GM11168 (cell line): ENCODE measurements at regions not wholly inside any gene's neighbourhood (a gene's known extent, or its start where the extent isn't known, plus 50 kb on each side); places are given as distances from the start of the nearest gene placed in this dataset.
"Not testable (repeated sequence)": the region's sequence is repeated elsewhere in the genome, so short reads cannot be mapped to it uniquely, and the experiment has no call there.

Source experiments
- in situ Hi-C: fragments of 300-500 bp; cut with MboI; formaldehyde crosslinking; loops from one replicate; pipeline ENCODE4 v1.12.0; 2022; ENCODE audit warnings: low sequenced_read_pairs; ENCODE audit not compliant: unreplicated experiment

DNA sequence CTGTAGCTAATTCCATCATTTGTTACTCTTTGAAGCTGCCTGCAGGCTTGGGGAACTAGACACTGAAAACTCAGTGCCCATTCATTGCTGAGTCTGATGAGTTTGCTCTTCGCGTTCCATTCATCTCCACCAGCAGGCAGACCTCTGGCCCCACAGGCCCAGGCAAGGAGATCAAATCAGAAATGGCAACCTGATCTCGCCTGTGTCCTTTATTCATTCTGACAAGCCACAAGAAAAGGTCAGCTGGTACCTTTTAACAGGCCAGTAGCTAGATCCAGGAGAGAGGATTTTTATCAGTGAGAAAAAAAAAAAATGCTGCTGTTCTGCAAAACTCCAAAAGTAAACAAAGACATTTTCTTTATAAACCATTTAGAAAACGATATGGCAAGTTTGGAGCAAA lies 742.5 kb downstream of the ETS1 start:
- in situ Hi-C loops: no loop called here

DNA sequence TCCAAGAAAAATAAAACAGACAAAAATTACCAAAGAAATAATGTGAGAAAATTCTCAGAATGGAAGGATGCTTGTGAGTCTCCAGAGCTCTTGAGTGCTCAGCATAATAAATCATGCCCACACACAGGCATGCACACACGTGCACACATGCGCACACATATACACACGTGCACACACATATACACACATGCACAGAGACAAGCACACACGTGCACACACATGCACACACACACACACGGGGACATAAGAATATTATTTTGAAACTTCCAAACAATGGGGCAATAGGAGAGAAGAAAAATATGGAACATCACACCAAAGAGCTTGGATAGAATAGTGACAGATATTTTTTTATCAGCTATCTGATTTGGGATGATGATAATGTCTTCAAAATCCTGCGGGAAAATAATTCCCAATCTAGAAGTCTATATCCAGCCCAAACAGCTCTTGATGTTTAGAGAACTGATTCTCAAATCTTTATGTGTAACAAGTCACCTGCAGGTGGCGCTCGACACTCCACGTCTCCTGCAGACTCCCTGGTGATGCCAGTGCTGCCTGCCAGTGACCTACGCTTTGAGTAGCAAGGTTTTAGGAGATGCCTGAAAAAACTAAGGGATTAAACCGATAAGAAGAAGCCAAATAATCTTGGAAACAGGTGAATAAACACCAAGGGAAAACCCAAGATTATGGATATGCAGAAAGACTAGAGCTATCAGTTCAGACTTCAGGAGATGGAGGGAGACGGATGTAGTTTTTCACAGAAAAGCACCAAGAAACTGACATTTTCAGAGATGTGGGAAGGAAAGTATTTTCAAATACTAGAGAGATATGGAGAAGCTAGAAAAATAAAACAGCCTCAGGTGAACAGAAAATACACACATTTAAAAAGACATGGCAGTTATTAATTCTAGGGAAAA lies 743.6 kb downstream of the ETS1 start:
- in situ Hi-C loops: no loop called here

GRCh38 chr11:127825183-127825582 lies 762.2 kb downstream of the ETS1 start:
- in situ Hi-C loops: no loop called here

DNA sequence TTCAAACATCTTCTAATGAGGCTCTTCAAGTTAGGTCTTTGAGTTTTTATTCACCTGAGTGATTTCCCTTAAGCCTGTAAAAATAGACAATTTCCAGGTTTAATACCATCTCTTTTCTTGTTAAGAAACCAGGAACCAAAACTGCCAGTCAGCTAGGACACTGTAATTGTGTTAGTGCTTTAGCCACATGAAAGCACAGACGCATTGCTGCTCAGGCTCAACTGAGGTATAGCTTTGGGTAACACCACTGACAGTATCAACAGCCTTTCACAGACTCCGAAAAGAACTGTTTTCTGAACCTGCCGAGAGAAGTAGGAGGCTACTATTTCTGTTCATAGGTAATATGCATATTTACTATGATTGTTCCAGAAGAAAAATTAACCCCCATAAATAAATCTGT lies 768.7 kb downstream of the ETS1 start:
- in situ Hi-C loops: no loop called here

DNA sequence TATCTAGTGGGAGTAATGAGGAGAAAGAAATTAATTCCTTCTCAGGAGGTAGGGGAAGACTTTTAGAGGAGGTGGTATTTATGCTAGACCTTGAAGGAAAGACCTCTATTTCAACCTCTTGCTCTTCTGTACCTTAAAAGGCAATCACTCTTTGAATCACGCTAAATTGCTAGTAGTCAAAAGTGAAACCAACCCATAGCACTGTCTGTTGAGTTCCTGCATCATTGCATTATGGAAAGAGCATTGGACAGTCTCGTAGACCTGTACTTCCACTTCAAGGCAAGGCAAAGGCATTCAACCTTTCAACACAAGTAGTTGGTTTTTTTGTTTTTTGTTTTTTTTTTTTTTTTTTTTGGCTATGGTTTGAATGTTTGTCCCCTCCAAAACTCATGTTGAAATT lies 770.4 kb downstream of the ETS1 start:
- in situ Hi-C loops: no loop called here

- in situ Hi-C loops: no loop called here
These were observed 772.0 kb downstream of the ETS1 start for GRCh38 chr11:127815331-127815730.

DNA sequence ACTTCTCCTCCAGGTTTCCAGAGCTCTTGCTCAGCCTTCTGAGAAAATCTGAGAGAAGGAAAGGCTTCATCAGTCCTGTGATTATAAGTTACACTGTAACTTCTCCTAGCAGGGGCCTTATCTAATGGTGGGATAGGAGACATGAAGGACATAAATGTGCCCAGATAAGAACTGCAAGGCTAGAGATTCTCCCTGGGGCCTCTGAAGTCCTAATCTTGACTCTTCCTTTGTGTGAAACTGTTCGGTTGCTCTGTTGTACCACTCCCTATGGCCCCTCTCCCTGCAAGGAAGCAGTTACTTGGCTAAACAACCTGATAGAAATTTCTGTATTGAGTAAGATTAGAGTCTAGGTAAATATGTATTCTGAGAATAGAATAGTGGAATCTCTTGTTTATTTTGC lies 780.9 kb downstream of the ETS1 start:
- in situ Hi-C loops: no loop called here

DNA sequence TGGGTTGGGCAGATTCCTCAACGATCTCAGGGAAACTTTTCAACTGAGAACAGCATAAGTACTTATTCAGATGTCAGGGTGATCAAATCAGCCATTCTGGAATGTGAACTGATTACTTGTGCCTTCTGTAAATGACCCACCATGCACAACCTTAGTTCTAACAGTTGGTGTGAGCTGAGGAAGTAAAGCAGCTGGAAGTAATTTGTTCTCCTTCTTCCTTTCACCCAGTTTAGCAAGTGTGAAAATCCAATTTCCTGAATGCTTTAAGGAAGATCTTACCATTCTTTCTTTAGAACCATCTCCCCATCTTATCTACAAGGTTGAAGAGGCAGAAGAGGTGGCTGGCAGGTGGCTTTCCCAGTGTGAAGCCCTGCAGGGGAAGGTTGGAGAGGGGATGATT lies 781.6 kb downstream of the ETS1 start:
- in situ Hi-C loops: no loop called here

DNA sequence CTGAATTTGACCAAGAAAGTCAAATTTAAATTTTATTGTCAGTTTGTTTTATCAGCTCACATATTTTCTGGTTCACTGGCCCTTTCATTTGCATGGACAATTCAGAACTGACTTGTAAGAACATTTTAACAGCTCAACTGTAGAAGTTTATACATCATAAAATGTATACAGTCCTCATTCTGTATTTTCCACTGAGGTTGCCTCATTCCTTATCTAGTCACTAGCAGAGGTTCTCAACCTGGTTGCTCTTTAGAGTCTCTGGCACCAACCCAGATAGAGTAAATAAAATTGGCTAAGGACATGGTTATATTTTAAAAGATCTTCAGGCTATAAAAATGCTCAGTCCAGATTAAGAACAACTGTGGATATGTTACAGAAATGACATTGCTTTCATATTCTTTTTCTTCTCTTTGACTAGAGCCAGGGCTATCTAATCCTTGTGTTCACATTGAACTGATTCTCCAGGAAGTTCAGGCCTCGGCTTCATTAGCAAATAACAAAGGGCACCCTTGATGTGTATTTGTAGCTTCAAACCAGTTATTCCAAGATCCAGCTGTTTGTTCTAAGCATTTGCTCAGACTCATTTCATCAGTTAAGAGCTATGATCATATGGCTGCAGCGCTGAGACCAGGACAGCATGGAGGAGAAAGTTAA lies 782.5 kb downstream of the ETS1 start:
- in situ Hi-C loops: no loop called here

GRCh38 chr11:127803755-127804154 lies 783.6 kb downstream of the ETS1 start:
- in situ Hi-C loops: no loop called here

DNA sequence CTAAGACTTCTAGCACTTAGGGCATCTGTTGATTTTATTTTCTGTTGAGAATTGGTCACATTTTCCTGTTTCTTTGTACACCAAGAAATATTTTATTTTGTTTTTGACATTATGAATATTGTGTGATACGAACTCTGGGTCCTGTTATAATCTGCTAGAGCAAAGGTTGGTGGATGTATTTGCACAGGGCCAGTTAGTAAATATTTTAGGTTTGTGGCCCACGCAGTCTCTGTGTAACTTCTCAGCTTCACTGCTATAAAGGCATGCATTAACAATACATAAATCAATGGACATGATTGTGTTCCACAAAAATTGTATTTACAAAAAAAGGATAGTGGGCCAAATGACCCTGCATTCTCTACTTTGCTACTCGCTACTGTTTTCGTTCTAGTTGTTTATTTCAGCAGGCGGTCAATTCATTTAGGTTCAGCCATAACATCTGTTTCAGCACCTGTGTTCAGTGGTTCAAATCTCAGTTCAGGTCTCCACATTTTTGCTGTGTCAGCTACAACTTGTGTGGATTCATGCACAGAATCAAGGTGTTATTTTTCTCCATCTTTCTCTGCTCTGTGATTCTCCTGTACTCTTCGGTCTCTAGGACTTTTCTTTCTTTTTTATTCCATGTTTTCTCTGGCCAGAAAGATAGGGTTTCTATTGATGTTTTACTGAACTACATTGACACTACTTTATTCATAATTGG lies 786.2 kb downstream of the ETS1 start:
- in situ Hi-C loops: no loop called here

GRCh38 chr11:127795326-127795725 lies 792.0 kb downstream of the ETS1 start:
- in situ Hi-C loops: no loop called here

GRCh38 chr11:127791844-127792243 lies 791.3 kb upstream of the KIRREL3 start:
- in situ Hi-C loops: no loop called here

- in situ Hi-C loops: no loop called here
These were observed 790.0 kb upstream of the KIRREL3 start for GRCh38 chr11:127790592-127790991.

DNA sequence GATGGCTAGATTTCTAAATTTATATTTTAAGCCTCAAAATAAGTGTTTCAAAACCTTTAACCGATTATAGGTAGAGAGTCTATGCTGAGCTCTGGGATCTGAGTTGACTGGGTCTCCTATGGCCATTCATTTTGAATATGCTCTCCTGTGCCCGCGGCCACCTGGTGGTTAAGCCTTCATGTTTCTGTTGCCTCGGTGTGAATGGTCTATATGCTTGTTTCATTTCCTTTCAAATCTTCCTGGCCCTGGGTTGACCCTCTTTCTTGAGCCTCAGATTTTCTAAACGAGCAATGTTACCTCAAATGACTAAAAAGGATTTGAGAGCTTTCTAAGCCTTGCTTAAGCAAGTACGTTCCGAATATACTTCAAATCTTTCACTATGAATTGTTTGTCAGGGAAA lies 789.4 kb upstream of the KIRREL3 start:
- in situ Hi-C loops: no loop called here

- in situ Hi-C loops: not testable (repeated sequence)
These were observed 772.4 kb upstream of the KIRREL3 start for GRCh38 chr11:127772938-127773337.

DNA sequence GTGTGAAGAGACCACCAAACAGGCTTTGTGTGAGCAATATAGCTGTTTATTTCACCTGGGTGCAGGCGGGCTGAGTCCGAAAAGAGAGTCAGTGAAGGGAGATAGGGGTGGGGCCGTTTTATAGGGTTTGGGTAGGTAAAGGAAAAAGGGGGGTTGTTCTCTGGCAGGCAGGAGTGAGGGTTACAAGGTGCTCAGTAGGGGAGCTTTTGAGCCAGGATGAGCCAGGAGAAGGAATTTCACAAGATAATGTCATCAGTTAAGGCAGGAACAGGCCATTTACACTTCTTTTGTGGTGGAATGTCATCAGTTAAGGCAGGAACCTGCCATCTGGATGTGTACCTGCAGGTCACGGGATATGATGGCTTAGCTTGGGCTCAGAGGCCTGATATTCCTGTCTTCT lies 768.4 kb upstream of the KIRREL3 start:
- in situ Hi-C loops: not testable (repeated sequence)

DNA sequence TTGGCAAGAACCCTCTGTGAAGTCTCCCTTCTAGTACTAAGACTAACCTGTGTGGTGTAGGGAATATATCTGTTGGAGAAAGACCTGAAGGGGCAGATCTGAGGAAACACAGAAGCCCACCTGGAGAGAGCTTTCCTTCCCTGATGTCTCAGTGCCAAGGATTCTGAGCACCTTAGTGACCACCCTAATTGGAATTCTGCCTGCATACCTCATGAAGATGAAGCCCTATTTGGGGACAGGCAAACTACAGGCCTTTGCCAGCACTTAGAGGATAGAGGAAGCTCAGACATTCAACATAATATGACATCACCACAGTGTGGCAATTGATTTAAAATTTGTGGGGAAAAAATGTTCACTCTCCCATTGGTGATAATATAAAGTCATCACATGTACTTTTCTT lies 766.2 kb upstream of the KIRREL3 start:
- in situ Hi-C loops: no loop called here

- in situ Hi-C loops: no loop called here
These were observed 738.3 kb upstream of the KIRREL3 start for GRCh38 chr11:127738771-127739286.

DNA sequence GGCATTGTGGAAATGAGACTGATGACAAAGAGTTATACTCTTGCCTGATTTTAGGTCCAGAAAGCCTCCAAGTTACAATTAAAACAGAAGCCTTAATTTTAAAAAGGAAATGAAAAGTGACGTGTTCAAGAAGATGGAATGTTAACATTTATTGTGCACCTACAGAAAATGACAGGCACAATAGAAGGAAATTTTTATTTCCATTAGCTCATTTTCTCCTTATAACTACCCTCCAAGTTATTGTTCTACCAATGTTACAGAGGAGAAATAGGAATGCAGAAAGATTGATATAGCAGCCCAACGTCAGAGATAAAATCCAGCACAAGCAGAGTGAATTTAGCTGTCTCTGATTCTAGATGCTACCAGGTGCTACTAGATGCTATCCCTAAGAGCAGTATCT lies 736.9 kb upstream of the KIRREL3 start:
- in situ Hi-C loops: no loop called here

DNA sequence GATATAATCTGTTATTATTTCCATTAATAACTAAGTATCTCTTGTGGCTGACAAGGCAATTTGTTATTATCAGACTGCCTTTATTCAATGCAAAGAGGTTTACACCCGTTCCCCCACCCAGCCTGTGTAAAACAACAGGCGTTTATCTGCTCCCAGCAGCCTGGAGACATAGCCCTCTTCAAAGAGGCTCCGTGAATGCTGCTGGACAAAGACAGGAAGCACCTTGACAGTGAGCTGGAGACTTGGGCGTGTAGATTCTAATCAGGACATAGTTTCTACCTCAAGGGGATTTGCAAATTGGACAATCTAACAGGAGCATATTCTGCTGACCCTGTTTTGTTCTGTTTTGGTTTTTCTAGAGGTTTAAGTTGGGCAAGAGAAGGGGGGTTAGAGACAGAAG lies 733.0 kb upstream of the KIRREL3 start:
- in situ Hi-C loops: no loop called here
